Neural cell (in vitro differentiated cells): ENCODE measurements at regions not wholly inside any gene's neighbourhood (a gene's known extent, or its start where the extent isn't known, plus 50 kb on each side); places are given as distances from the start of the nearest gene placed in this dataset.

Source experiments
- H2AFZ ChIP-seq: fragments of 200-600, 300-800 bp; sonication (generic), shearing (Covaris generic); 2 replicates; pipeline ENCODE4 v1.6.0; 2014; ENCODE audit warnings: low read depth, mild to moderate bottlenecking, antibody characterized with exemption, low read length, moderate library complexity
- H3F3A ChIP-seq: fragments of 200-600 bp; shearing (Covaris generic); 2 replicates; pipeline ENCODE4 v1.6.1; 2016; ENCODE audit warnings: mild to moderate bottlenecking, moderate library complexity, mixed read lengths, antibody characterized with exemption, low read length; ENCODE audit not compliant: insufficient read depth, poor library complexity, severe bottlenecking
- H3K27ac ChIP-seq: fragments of 200-600, 300-800 bp; sonication (generic), shearing (Covaris generic); 2 replicates; pipeline ENCODE4 v1.5.1; 2014; ENCODE audit warnings: mild to moderate bottlenecking, low read length, moderate library complexity
- H3K27me3 ChIP-seq: fragments of 300-800, 200-600 bp; sonication (generic), shearing (Covaris generic); 2 replicates; pipeline ENCODE4 v1.6.0; 2014; ENCODE audit warnings: mild to moderate bottlenecking, low read depth, low read length, moderate library complexity; ENCODE audit not compliant: insufficient read depth
- H3K36me3 ChIP-seq: fragments of 300-800, 200-600 bp; sonication (generic), shearing (Covaris generic); 2 replicates; pipeline ENCODE4 v1.5.1; 2014; ENCODE audit warnings: mild to moderate bottlenecking, antibody characterized with exemption, low read length, moderate library complexity; ENCODE audit not compliant: insufficient read depth
- H3K4me2 ChIP-seq: fragments of 300-800, 200-600 bp; sonication (generic), shearing (Covaris generic); 2 replicates; pipeline ENCODE4 v1.6.0; 2014; ENCODE audit warnings: mild to moderate bottlenecking, low read length
- H3K4me3 ChIP-seq: fragments of 300-800, 200-600 bp; sonication (generic), shearing (Covaris generic); 2 replicates; pipeline ENCODE4 v1.5.1; 2014; ENCODE audit warnings: mild to moderate bottlenecking, low read length, moderate library complexity
- H3K79me2 ChIP-seq: fragments of 200-600 bp; shearing (Covaris generic); replicated peaks from 2 replicates; pipeline ENCODE4 v1.6.0; 2014; ENCODE audit warnings: mild to moderate bottlenecking, low read length, moderate library complexity; ENCODE audit not compliant: insufficient read depth
- H3K9ac ChIP-seq: fragments of 300-800, 200-600 bp; sonication (generic), shearing (Covaris generic); 2 replicates; pipeline ENCODE4 v1.6.1; 2016; ENCODE audit warnings: mild to moderate bottlenecking, low read length, mixed read lengths
- H3K9me2 ChIP-seq: fragments of 200-600 bp; shearing (Covaris generic); 2 replicates; pipeline ENCODE4 v1.6.1; 2016; ENCODE audit warnings: mild to moderate bottlenecking, low read length, mixed read lengths; ENCODE audit not compliant: insufficient read depth
- H3K9me3 ChIP-seq: fragments of 200-600, 300-800 bp; sonication (generic), shearing (Covaris generic); 2 replicates; pipeline ENCODE4 v1.6.1; 2016; ENCODE audit warnings: mild to moderate bottlenecking, mixed run types, low read length, moderate library complexity, mixed read lengths
- H4K20me1 ChIP-seq: fragments of 200-600 bp; shearing (Covaris generic); 2 replicates; pipeline ENCODE4 v1.6.1; 2016; ENCODE audit warnings: mild to moderate bottlenecking, mixed run types; ENCODE audit not compliant: insufficient read depth
- CTCF ChIP-seq: fragments of 450-650 bp; IDR thresholded peaks from 2 replicates; pipeline ENCODE4 v1.5.1; 2014; ENCODE audit warnings: antibody characterized with exemption, mild to moderate bottlenecking, moderate library complexity; ENCODE audit not compliant: poor library complexity, severe bottlenecking
- EP300 ChIP-seq: fragments of 450-650 bp; conservative IDR thresholded peaks from 2 replicates; pipeline ENCODE4 v1.6.1; 2014; ENCODE audit warnings: antibody characterized with exemption, mild to moderate bottlenecking, moderate library complexity; ENCODE audit not compliant: poor library complexity, severe bottlenecking
- EZH2 ChIP-seq: fragments of 200-600, 300-800 bp; shearing (Covaris generic), sonication (generic); IDR thresholded peaks from 2 replicates; pipeline ENCODE4 v1.6.1; 2014; ENCODE audit warnings: antibody characterized with exemption, low read length, borderline replicate concordance, mild to moderate bottlenecking; ENCODE audit not compliant: insufficient read depth, poor library complexity, severe bottlenecking
- MXI1 ChIP-seq: fragments of 450-650 bp; conservative IDR thresholded peaks from 2 replicates; pipeline ENCODE4 v1.6.1; 2014; ENCODE audit warnings: antibody characterized with exemption, mild to moderate bottlenecking; ENCODE audit not compliant: poor library complexity, severe bottlenecking
- POLR2AphosphoS5 ChIP-seq: IDR thresholded peaks from 2 replicates; pipeline ENCODE4 v1.6.1; 2012
- RAD21 ChIP-seq: fragments of 450-650 bp; conservative IDR thresholded peaks from 2 replicates; pipeline ENCODE4 v1.6.1; 2014; ENCODE audit warnings: antibody characterized with exemption, mild to moderate bottlenecking, moderate library complexity
- REST ChIP-seq: IDR thresholded peaks from 2 replicates; pipeline ENCODE4 v1.6.1; 2012; ENCODE audit warnings: borderline replicate concordance
- SMC3 ChIP-seq: fragments of 450-650 bp; conservative IDR thresholded peaks from 2 replicates; pipeline ENCODE4 v1.6.1; 2014; ENCODE audit warnings: antibody characterized with exemption, mild to moderate bottlenecking, moderate library complexity; ENCODE audit not compliant: poor library complexity
- TAF1 ChIP-seq: IDR thresholded peaks from 2 replicates; pipeline ENCODE4 v1.6.1; 2012; ENCODE audit warnings: low read depth

- Histone ChIP-seq H3K9ac (no peak overlapping the region), H3K9me3 (no peaks in the 10 kb centered on the region), H3K79me2 (no peaks in the 10 kb centered on the region), H3K27ac (no peak overlapping the region), H3K9me2 (no peaks in the 10 kb centered on the region), H2AFZ (no peak overlapping the region), H3K4me3 (no peak overlapping the region), H4K20me1 (no peaks in the 10 kb centered on the region), H3K27me3 (no peaks in the 10 kb centered on the region), H3K4me2 (no peak overlapping the region), H3F3A (no peaks in the 10 kb centered on the region), H3K36me3 (no peaks in the 10 kb centered on the region)
- TF ChIP-seq REST (no peak), CTCF (no peak), TAF1 (no peak), EP300 (no peak), MXI1 (no peak), RAD21 (no peak), POLR2AphosphoS5 (no peak), EZH2 (no peak), SMC3 (no peak)
Observed at GRCh38 chr4:149993030-149993429, 85.2 kb upstream of the DCLK2 start.

GRCh38 chr4:149995134-149995756 lies 83.0 kb upstream of the DCLK2 start:
- Histone ChIP-seq H3K9ac (no peak overlapping the region), H3K36me3 (no peaks in the 10 kb centered on the region), H3F3A (no peaks in the 10 kb centered on the region), H3K4me2 (no peak overlapping the region), H3K9me2 (no peaks in the 10 kb centered on the region), H2AFZ (no peak overlapping the region), H4K20me1 (no peaks in the 10 kb centered on the region), H3K4me3 (no peak overlapping the region), H3K27me3 (no peaks in the 10 kb centered on the region), H3K79me2 (no peaks in the 10 kb centered on the region), H3K27ac (no peak overlapping the region), H3K9me3 (no peaks in the 10 kb centered on the region)
- TF ChIP-seq MXI1, result no peak
- no peak for TF ChIP-seq CTCF
- no peak for TF ChIP-seq EZH2
- no peak for TF ChIP-seq RAD21
- TF ChIP-seq POLR2AphosphoS5, result no peak
- no peak for TF ChIP-seq EP300
- no peak for TF ChIP-seq REST
- no peak for TF ChIP-seq SMC3
- no peak for TF ChIP-seq TAF1
